ENCODE measurements at regions not wholly inside any gene's neighbourhood (a gene's known extent, or its start where the extent isn't known, plus 50 kb on each side); places are given as distances from the start of the nearest gene placed in this dataset.

DNA sequence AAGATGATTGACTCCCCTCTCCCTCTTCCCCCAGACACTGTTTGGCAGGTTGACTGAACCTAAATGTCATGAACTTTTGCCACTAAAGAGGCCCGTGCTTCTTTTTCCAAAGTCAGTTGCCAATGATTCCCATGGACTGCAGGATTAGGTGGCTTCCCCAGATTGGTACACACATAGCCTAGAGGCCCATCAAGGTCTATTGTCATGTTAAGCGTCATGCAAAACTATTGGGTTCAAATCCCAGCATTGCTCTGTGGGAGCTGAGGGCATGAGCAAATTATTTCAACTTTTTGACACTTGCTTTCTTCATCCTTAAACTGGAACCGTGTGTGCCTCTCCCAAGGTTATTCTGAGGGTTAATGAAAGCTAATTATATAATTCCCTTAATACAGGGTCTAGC is 430.2 kb upstream of the TBX3 start:
- TF ChIP-seq CTCF (IDR thresholded peaks at IDR 0.05) (no peak), POLR2A (IDR thresholded peaks at IDR 0.05) (no peak)
- Histone ChIP-seq H3K4me1 (no peaks in the 10 kb centered on the region), H3K4me3 (replicated peaks in 1 of 3) (no peak overlapping the region), H3K27ac (no peak overlapping the region), H3K27me3 (no peaks in the 10 kb centered on the region), H3K9me3 (no peaks in the 10 kb centered on the region), H3K36me3 (no peaks in the 10 kb centered on the region)
- no peak for DNase-seq
- 89 to 90% methylated on average over 3 of the region's 3 CpGs for WGBS, 2 donors
- intact Hi-C loops (cut with DNase I), result no loop called here

- intact Hi-C loops (cut with DNase I), result no loop called here
- WGBS, 2 donors, result 94 to 97% methylated on average over 3 of the region's 3 CpGs
- no peak for DNase-seq
- no peak for TF ChIP-seq CTCF (IDR thresholded peaks at IDR 0.05)
- no peak for TF ChIP-seq POLR2A (IDR thresholded peaks at IDR 0.05)
- H3K4me1 ChIP-seq, result no peaks in the 10 kb centered on the region
- no peaks in the 10 kb centered on the region for H3K9me3 ChIP-seq
- H3K27ac ChIP-seq, result no peak overlapping the region
- H3K27me3 ChIP-seq, result no peaks in the 10 kb centered on the region
- no peaks in the 10 kb centered on the region for H3K36me3 ChIP-seq
- H3K4me3 ChIP-seq (replicated peaks in 1 of 3), result no peak overlapping the region
Observed at GRCh38 chr12:115109863-115110262, 425.9 kb upstream of the TBX3 start.

DNA sequence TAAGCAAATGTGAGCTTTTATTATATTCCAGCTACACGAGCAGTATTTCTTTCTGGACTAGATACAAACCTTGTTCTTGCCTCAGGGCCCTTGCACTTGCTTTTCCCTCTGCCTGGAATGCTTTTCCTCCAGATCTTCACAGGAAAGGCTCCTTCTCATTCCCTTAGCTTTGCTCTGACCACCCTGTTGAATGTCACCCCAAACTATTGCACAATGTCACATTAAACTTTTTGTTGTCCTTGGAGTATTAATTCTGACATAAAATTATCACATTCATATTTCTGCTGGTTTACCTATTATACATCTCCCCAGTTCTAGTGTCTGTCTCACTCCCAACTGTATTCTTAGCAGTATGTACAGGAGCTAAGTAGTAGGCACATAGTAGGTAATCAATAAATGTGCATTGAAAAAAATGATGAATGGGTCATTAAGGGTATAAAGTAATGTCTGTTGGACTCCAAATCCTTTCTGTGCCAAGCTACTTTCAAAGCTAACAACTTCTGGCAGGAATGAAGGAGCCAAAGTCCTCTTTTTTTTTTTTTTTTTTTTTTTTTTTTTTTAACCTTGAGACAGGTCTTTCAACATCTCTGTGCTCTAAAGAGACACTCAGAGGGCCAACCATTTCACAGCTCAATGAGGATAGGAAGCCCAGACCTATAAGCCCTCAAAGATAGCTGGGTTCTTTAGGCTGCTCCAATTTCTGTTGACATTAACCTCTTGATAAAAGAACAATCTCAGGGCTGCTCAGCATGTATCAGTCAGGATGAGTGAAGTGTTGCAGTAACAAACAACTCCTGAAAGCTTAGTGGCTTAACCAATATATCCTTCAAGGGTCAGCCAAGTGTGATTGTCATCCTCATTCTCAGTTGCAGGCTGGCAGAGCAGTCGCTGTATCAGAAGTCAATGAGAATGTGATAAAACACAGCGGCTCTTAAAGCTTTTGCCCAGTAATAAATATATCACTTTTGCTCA is 424.4 kb upstream of the TBX3 start:
- no peaks in the 10 kb centered on the region for H3K4me1 ChIP-seq
- H3K9me3 ChIP-seq, result no peaks in the 10 kb centered on the region
- H3K27ac ChIP-seq, result no peak overlapping the region
- H3K36me3 ChIP-seq, result no peaks in the 10 kb centered on the region
- DNase-seq, result no peak
- no peaks in the 10 kb centered on the region for H3K27me3 ChIP-seq
- no peak for TF ChIP-seq CTCF (IDR thresholded peaks at IDR 0.05)
- no peak for TF ChIP-seq POLR2A (IDR thresholded peaks at IDR 0.05)
- intact Hi-C loops (cut with DNase I), result no loop called here
- H3K4me3 ChIP-seq (replicated peaks in 1 of 3), result no peak overlapping the region
- WGBS, 2 donors, result 78 to 86% methylated on average over 3 of the region's 3 CpGs

DNA sequence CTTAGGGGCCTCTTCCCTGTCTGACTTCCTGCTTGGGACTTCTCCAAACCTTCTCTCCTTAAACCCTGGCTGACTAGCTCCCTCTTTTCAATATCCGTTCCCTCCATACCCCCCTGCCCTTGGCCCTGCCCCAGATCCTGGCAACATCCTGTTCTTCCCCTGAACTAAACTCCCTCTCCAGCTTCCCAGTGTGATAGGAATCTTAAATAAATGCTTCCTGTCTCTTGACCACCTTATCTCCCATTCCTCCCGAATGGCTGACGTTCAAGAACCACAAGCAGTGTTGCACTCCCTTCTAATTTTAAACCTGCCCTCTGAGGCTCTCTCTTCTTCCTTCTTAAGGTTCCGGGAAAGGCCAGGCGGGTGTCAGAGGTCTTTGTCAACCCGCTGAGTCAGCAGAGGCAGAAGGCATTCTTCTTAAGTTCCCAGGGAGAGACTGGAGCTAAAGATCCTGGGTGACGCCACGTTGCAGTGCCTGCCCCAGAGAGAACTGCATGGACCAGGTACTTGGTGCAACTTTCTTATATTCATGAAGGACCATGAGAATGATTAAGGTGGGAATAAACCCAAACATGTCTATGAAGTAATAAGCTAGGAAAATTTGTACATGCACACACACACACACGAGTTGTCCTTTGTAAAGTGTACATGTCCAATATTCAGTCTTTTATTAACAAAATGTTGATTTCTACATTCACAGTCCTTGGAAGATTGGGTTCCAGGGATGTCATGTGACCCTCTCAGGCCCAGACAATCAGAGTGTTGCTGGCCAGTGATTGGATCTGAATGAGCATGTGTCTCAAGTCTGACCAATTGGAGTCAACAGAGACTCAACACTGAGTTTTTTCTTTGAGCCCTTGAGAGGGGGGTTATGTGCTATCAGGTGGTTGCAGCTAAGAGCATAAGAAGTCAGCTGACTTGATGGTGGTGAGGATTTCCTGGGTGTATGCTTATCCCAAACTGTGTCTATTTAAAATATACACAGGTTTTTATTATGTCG is 420.2 kb upstream of the TBX3 start:
- 43 to 56% methylated on average over 10 of the region's 10 CpGs for WGBS, 2 donors
- Histone ChIP-seq H3K4me1 (no peaks in the 10 kb centered on the region), H3K36me3 (no peaks in the 10 kb centered on the region), H3K27me3 (no peaks in the 10 kb centered on the region), H3K27ac (no peak overlapping the region), H3K9me3 (no peaks in the 10 kb centered on the region), H3K4me3 (replicated peaks in 1 of 3) (no peak overlapping the region)
- DNase-seq, result no peak
- intact Hi-C loops (cut with DNase I), result no loop called here
- TF ChIP-seq CTCF (IDR thresholded peaks at IDR 0.05) (no peak), POLR2A (IDR thresholded peaks at IDR 0.05) (no peak)

Measured in thyroid gland (tissue), 4 donors.